ENCODE measurements at regions not wholly inside any gene's neighbourhood (a gene's known extent, or its start where the extent isn't known, plus 50 kb on each side); places are given as distances from the start of the nearest gene placed in this dataset.

DNA sequence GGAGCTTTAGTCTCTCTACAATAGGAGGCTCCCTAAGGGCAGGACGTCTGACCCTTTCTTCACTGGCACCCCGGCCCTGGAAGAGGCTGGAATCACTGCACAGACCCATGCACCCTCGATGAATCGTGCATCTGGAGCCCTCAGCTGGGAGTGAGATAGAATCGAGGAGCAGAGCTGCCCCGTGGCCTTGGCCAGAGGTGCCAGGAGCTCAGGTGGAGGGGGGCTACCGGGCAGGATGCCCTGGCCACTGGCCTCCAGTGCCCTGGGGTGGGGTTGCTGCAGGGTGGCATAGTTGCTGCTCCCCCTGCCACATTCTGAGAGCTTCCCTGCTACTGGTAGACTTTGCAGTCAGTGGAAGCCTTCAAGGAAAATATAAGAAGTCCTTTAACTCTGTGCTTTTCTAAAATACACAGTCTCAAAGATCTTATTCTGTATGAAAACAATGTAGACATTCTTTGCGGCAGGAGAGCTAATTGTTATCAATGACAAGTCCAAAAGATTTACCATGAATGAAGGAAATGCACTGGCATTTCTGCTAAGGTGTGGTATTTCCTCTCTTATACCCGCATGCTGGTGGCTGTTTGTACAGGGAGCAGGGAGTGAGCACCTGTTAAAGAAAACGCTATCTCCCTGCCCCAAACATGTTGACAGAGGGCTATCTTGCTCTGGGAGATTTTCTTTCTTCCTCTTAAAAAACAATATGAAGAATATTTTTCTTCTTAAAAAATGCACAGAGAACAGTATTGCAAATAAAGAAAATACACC lies 122.8 kb downstream of the C6orf118 start:
- no peak overlapping the region for H3K4me3 Mint-ChIP-seq
- no peak overlapping the region for H3K27ac Mint-ChIP-seq
- peaks cover 37% of the 10 kb centered on the region for H3K9me3 Mint-ChIP-seq
- H3K27me3 Mint-ChIP-seq: no peaks in the 10 kb centered on the region
- H3K36me3 Mint-ChIP-seq (ENCODE audit: low read depth): no peaks in the 10 kb centered on the region
- intact Hi-C loops (cut with micrococcal nuclease): no loop called here
- H3K4me1 Mint-ChIP-seq (ENCODE audit: low read depth): no peaks in the 10 kb centered on the region

DNA sequence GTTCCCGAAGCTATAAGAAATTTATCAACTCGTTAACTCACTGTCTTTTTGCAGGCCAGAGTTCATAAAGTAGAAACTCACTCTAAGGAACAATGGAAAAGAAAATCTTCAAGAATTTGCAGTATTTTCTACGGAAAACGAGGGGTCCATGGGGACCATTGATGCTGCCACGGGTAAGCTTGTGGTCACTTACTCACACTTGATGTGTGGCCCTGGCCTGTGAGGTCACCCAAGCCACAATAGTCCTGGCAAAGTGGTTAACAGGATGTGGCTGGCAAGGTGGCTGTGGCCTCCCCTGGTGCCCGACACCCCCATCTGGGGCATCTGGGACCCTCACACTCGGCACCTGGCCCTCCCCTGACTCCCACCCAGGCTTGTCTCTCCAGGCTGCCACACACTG lies 123.4 kb downstream of the C6orf118 start:
- intact Hi-C loops (cut with micrococcal nuclease): no loop called here
- no peaks in the 10 kb centered on the region for H3K36me3 Mint-ChIP-seq (ENCODE audit: low read depth)
- no peaks in the 10 kb centered on the region for H3K4me1 Mint-ChIP-seq (ENCODE audit: low read depth)
- peaks cover 35% of the 10 kb centered on the region for H3K9me3 Mint-ChIP-seq
- no peaks in the 10 kb centered on the region for H3K27me3 Mint-ChIP-seq
- H3K4me3 Mint-ChIP-seq: no peak overlapping the region
- no peak overlapping the region for H3K27ac Mint-ChIP-seq

DNA sequence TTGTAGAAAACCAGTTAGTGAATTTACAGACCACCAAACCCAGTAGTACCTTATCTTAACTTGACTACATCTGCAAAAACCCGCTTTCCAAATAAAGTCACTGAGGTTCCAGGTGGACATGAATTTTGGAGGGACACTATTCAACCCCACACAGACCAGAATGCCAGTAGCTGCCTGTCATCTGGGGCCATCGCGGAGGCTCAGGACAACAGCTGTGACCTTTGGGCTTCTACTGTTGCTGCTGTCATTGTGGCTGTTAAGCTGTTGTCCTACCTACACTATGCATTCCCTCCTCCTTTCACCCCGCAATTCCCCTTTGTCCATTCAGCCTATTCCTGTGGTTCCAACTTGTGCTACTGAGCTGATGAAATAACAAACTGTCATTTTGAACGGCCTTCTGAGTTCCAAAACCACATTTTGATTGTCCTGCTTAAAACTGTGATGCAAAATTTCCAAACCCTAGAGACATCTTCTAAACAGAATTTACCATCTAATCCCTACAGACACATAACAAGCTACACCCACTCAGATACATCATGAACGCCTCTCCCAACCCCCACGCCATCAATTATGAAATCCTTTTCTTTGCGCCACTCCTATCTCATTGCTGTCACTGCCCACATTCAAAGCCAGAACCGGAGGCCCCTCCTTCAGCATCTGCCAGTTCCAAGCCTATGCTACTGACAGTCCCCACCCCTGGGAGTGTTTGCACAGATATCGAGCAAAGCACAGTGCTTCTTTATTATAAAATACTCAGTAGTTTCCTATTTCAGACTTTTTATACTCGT lies 125.0 kb downstream of the C6orf118 start:
- Mint-ChIP-seq H3K9me3 (peaks cover 32% of the 10 kb centered on the region), H3K4me3 (no peak overlapping the region), H3K27ac (no peak overlapping the region), H3K4me1 (ENCODE audit: low read depth) (no peaks in the 10 kb centered on the region), H3K27me3 (no peaks in the 10 kb centered on the region), H3K36me3 (ENCODE audit: low read depth) (no peaks in the 10 kb centered on the region)
- intact Hi-C loops (cut with micrococcal nuclease): no loop called here

DNA sequence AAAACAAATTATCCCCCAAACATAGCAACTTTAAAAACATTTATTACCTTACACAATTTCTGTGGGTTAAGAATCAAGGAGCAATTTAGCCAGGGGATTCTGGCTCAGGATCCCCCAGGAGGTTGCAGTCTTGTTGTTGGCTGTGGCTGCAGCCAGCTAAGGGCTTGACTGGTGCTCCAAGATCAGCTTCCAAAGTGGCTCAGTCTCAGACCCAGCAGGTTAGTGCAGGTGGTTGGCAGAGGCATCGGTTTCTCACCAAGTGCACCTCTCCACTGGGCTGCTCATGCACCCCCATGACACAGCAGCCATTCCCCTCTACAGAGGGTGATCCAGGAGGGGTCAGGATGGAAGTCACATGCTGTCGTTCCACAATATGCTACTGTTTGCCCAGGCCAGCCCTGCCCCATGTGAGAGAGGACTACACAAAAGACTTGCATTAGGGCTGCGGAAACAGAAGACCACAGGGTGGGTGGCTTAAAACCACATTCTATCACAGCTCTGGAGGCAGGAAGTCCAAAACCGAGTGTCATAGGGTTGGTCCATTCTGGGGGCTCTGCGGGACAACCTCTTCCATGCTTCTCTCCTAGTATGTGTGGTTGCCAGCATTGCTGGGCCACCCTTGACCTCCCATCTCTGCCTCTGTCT lies 125.8 kb downstream of the C6orf118 start:
- Mint-ChIP-seq H3K9me3 (peaks cover 38% of the 10 kb centered on the region), H3K27me3 (no peaks in the 10 kb centered on the region), H3K4me3 (no peak overlapping the region), H3K36me3 (ENCODE audit: low read depth) (no peaks in the 10 kb centered on the region), H3K27ac (no peak overlapping the region), H3K4me1 (ENCODE audit: low read depth) (no peaks in the 10 kb centered on the region)
- intact Hi-C loops (cut with micrococcal nuclease): no loop called here

DNA sequence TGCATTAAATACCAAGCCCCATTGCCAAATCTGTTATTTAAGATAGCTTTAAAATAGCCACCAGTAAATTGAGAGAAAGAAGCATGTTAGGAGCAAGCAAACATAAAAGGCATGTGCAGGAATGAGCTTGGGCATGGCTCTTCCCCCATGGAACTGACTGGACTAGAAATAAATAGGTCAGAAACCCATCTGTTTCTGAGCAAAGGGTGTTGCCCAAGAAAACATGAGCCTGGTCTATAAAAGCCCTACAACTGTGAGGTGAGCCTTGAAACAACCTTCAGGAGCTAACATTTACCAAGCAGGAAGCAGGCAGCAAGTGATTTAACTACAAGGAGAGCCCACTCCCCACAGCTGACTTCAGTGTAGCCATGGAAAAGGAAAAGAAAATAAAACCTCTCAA lies 126.3 kb downstream of the C6orf118 start:
- H3K4me3 Mint-ChIP-seq: no peak overlapping the region
- no peaks in the 10 kb centered on the region for H3K36me3 Mint-ChIP-seq (ENCODE audit: low read depth)
- peaks cover 43% of the 10 kb centered on the region for H3K9me3 Mint-ChIP-seq
- intact Hi-C loops (cut with micrococcal nuclease): no loop called here
- no peaks in the 10 kb centered on the region for H3K27me3 Mint-ChIP-seq
- H3K27ac Mint-ChIP-seq: no peak overlapping the region
- H3K4me1 Mint-ChIP-seq (ENCODE audit: low read depth): no peaks in the 10 kb centered on the region

DNA sequence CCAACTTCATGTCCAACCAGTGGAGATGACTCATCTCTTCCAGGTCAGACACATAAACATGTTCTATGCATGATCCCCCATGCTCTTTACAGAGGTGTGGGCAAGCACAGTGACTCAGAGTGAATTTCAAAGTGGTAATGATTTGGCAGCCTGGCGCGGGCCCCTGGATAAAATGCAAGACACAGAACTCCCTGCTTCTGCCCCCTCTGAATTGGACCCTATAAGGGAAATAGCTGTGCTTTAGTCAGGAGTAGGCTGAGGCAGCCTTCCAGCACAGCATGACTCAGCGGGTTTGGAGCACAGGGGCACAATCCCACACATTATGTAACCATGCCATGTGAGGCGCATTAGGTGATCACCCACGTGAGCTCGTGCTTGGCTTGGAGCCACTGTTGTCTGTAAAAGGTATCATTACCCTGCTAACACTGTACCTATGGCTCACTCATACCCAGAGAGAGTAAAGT lies 127.4 kb downstream of the C6orf118 start:
- H3K27me3 Mint-ChIP-seq: no peaks in the 10 kb centered on the region

DNA sequence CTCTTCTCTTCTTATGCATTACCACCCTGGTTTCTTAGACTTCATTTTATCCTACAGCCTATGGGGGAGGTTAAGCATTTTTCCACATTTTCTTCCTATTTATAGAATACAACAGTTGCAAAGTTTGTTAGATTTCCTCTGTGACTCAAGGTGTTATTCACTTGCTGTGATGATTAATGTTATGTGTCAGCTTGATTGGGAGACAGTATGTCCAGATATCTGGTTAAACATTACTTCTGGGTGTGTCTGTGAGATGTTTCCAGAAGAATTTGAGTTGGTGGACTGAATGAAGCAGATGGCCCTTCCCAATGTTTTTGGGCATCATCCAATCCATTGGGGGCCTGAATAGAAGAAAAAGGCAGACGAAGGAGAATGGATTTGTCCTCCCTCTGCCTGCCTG lies 131.3 kb downstream of the C6orf118 start:
- Mint-ChIP-seq H3K9me3 (peaks cover 49% of the 10 kb centered on the region), H3K27me3 (no peaks in the 10 kb centered on the region), H3K4me3 (no peak overlapping the region), H3K36me3 (ENCODE audit: low read depth) (no peaks in the 10 kb centered on the region), H3K4me1 (ENCODE audit: low read depth) (no peaks in the 10 kb centered on the region), H3K27ac (no peak overlapping the region)
- intact Hi-C loops (cut with micrococcal nuclease): no loop called here

More for the DNA sequence above, 127.4 kb downstream of the C6orf118 start:
- no peak overlapping the region for H3K27ac Mint-ChIP-seq
- no peak overlapping the region for H3K4me3 Mint-ChIP-seq
- no peaks in the 10 kb centered on the region for H3K36me3 Mint-ChIP-seq (ENCODE audit: low read depth)
- H3K9me3 Mint-ChIP-seq: peaks cover 49% of the 10 kb centered on the region
- no peaks in the 10 kb centered on the region for H3K4me1 Mint-ChIP-seq (ENCODE audit: low read depth)
- intact Hi-C loops (cut with micrococcal nuclease): no loop called here

DNA sequence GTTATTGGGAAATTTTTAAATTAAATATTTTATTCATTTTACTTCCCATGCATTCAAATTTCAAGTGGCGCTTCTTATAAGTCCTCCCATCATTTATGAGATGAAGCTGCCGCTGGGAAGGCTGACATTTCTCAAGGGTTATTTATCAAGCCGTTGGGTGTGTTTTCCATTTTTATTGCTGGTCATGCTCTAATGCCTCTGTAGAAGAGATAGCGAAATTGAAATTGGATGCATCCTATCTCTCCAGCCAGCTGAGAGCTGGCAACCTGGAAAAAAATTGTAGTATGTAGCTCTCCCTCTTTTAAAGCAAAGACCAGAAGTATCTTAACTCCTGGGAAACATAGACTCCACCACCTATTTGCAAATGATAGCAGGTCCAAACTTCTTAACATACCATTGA lies 135.9 kb downstream of the C6orf118 start:
- Mint-ChIP-seq H3K27ac (no peak overlapping the region), H3K9me3 (peaks cover 51% of the 10 kb centered on the region), H3K27me3 (no peaks in the 10 kb centered on the region), H3K36me3 (ENCODE audit: low read depth) (no peaks in the 10 kb centered on the region), H3K4me3 (no peak overlapping the region), H3K4me1 (ENCODE audit: low read depth) (no peaks in the 10 kb centered on the region)
- intact Hi-C loops (cut with micrococcal nuclease): no loop called here

DNA sequence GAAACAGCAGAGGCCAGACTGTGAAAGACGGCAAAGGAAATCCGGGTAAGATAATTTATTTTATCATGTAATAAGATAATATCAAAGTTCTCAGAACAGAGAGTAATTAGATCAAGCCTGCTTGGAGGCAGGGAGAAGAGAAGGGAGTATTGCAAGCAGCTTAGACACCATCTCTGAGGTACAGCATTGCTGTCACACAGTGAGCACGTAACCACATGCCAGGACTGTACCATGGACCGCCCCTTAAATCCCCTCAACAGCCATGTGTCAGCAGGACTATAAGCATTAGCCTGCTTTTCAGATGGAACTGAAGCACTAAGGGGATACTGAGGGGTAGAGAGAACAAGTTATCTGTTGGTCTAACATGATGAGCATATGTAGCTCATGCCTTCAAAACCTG lies 141.5 kb downstream of the C6orf118 start:
- Mint-ChIP-seq H3K4me3 (no peak overlapping the region), H3K27me3 (no peaks in the 10 kb centered on the region), H3K36me3 (ENCODE audit: low read depth) (no peaks in the 10 kb centered on the region), H3K27ac (no peak overlapping the region), H3K9me3 (peaks cover 61% of the 10 kb centered on the region), H3K4me1 (ENCODE audit: low read depth) (no peaks in the 10 kb centered on the region)
- intact Hi-C loops (cut with micrococcal nuclease): no loop called here

DNA sequence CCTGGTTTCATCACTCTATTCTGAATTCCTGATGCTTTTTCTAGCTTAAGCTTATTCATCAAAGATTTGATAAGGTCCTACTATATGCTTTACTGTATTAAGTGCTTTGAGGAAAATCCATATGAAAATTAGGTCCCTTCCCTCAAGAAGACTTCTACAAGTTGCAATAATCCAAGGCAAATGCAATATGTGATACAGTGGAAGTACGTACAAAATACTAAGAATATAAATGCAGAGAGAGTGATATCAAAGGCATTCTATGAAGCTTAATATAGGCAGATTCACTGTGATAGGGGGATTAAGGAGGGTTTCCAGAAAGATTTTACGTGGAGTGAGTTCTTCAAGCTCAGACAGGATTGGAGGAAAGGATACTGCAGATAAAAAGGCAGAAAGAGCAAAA lies 142.1 kb downstream of the C6orf118 start:
- Mint-ChIP-seq H3K4me3 (no peak overlapping the region), H3K4me1 (ENCODE audit: low read depth) (no peaks in the 10 kb centered on the region), H3K36me3 (ENCODE audit: low read depth) (no peaks in the 10 kb centered on the region), H3K27ac (no peak overlapping the region), H3K9me3 (peaks cover 67% of the 10 kb centered on the region), H3K27me3 (no peaks in the 10 kb centered on the region)
- intact Hi-C loops (cut with micrococcal nuclease): no loop called here

DNA sequence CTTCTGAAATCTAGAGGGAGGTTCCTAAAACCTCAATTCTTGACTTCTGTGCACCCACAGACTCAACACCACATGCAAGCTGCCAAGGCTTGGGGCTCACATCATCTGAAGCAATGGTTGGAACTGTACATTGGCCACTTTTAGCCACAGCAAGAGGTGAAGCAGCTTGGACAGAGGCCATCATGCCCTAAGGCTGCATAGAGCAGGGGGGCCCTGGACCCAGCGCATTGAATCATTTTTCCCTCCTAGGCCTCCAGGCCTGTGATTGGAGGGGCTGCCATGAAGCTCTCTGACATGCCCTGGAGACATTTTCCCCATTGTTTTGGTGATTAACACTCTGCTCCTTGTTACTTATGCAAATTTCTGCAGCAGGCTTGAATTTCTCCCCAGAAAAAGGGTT lies 145.9 kb downstream of the C6orf118 start:
- intact Hi-C loops (cut with micrococcal nuclease): no loop called here

DNA sequence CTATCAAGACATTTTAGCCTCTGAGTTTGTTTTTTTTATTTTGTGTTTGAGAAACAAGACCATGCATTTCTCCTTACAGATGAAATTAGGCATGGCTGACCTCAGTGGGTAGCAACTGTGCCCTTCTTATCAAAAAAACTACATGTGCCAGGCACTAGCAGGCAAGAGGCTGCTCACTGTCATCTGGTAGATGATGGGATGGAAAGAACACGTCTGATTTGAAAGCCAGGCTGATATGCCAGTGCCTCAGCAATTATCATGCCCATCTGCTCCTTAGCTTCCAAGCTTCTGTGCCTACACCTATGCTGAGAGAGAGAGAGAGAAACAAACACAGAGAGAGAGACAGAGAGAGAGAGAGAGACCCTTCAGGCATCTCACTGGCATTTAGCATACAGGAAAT lies 149.9 kb downstream of the C6orf118 start:
- Mint-ChIP-seq H3K27ac (no peak overlapping the region), H3K9me3 (peaks cover 39% of the 10 kb centered on the region), H3K36me3 (ENCODE audit: low read depth) (no peaks in the 10 kb centered on the region), H3K27me3 (no peaks in the 10 kb centered on the region), H3K4me1 (ENCODE audit: low read depth) (no peaks in the 10 kb centered on the region), H3K4me3 (no peak overlapping the region)
- intact Hi-C loops (cut with micrococcal nuclease): no loop called here

More for the DNA sequence above, 145.9 kb downstream of the C6orf118 start:
- no peaks in the 10 kb centered on the region for H3K4me1 Mint-ChIP-seq (ENCODE audit: low read depth)
- no peaks in the 10 kb centered on the region for H3K27me3 Mint-ChIP-seq
- H3K36me3 Mint-ChIP-seq (ENCODE audit: low read depth): no peaks in the 10 kb centered on the region
- H3K9me3 Mint-ChIP-seq: peaks cover 61% of the 10 kb centered on the region
- no peak overlapping the region for H3K27ac Mint-ChIP-seq
- no peak overlapping the region for H3K4me3 Mint-ChIP-seq

DNA sequence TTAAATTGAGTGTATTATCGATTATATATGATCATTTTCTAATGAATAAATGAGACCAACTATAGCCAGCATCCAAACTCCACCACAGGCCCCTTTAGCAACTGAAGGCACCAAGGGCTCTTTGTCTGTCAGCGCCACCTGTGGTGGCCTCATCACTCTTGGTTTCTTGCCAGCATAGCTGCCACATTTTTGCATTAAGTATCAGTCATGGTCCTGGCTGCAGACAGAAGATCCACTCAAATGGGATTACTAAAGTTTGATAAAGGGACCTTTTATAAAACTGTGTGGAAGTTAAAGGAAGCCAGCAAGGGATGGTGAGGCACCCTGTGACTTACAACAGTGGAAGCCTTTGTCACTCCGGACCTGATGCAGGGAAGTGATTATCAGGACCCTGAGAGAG lies 162.9 kb downstream of the C6orf118 start:
- Mint-ChIP-seq H3K9me3 (peaks cover 47% of the 10 kb centered on the region), H3K4me3 (no peak overlapping the region), H3K36me3 (ENCODE audit: low read depth) (no peaks in the 10 kb centered on the region), H3K27ac (no peak overlapping the region), H3K4me1 (ENCODE audit: low read depth) (no peaks in the 10 kb centered on the region), H3K27me3 (no peaks in the 10 kb centered on the region)
- intact Hi-C loops (cut with micrococcal nuclease): no loop called here

DNA sequence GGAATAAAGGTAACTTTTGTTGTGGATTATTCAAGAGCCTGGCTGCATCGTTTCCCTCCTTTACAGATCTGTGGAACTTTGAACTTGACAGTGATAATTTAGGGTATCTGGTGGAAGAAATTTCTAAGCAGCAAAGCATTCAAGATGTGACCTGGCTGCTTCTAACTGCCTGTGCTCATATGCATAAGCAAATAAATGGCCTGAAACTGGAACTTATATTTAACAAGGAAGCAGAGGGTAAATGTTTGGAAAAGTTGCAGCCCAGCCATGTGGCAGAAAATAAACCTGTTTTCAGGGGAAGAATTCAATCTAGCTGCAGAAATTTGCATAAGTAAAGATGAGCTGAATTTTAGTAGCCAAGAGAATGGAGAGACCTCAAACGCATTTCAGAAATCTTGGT lies 173.5 kb downstream of the C6orf118 start:
- Mint-ChIP-seq H3K27me3 (no peaks in the 10 kb centered on the region), H3K36me3 (ENCODE audit: low read depth) (no peaks in the 10 kb centered on the region), H3K9me3 (peaks cover 68% of the 10 kb centered on the region), H3K4me3 (no peak overlapping the region), H3K27ac (no peak overlapping the region), H3K4me1 (ENCODE audit: low read depth) (no peaks in the 10 kb centered on the region)
- intact Hi-C loops (cut with micrococcal nuclease): no loop called here
